ENCODE measurements at regions not wholly inside any gene's neighbourhood (a gene's known extent, or its start where the extent isn't known, plus 50 kb on each side); places are given as distances from the start of the nearest gene placed in this dataset.

DNA sequence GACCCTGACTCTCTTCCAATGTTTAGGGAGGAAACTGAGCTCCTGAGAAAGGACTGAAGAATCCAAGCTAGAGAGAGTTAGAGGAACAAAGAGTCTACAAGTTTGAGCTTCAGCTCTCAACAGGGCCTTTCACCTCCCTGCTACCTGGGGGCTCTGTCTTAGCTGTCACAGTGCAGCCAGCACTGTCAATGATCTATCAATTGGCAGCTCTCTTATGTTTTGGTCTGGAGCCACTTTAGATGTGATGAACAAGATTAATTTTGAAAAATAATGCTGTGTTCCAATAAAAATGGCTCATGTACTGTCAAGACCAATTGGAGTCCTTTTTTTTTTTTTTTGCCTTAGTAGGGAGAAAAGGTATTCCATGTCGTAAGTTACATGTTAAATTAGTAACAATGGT lies 215.8 kb upstream of the TRIB2 start:
- Histone ChIP-seq H3K27me3 (no peaks in the 10 kb centered on the region), H3K9ac (ENCODE audit: low read depth in 2 of 2, low read length in 2 of 2) (no peak overlapping the region), H3K4me3 (no peak overlapping the region), H3K4me1 (no peaks in the 10 kb centered on the region), H3K9me3 (no peaks in the 10 kb centered on the region), H3K27ac (no peak overlapping the region), H3K36me3 (no peaks in the 10 kb centered on the region)
- intact Hi-C loops (cut with DNase I): no loop called here
- TF ChIP-seq, protein P1, sequence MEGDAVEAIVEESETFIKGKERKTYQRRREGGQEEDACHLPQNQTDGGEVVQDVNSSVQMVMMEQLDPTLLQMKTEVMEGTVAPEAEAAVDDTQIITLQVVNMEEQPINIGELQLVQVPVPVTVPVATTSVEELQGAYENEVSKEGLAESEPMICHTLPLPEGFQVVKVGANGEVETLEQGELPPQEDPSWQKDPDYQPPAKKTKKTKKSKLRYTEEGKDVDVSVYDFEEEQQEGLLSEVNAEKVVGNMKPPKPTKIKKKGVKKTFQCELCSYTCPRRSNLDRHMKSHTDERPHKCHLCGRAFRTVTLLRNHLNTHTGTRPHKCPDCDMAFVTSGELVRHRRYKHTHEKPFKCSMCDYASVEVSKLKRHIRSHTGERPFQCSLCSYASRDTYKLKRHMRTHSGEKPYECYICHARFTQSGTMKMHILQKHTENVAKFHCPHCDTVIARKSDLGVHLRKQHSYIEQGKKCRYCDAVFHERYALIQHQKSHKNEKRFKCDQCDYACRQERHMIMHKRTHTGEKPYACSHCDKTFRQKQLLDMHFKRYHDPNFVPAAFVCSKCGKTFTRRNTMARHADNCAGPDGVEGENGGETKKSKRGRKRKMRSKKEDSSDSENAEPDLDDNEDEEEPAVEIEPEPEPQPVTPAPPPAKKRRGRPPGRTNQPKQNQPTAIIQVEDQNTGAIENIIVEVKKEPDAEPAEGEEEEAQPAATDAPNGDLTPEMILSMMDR (IDR thresholded peaks at IDR 0.05): no peak
- no peak for DNase-seq

DNA sequence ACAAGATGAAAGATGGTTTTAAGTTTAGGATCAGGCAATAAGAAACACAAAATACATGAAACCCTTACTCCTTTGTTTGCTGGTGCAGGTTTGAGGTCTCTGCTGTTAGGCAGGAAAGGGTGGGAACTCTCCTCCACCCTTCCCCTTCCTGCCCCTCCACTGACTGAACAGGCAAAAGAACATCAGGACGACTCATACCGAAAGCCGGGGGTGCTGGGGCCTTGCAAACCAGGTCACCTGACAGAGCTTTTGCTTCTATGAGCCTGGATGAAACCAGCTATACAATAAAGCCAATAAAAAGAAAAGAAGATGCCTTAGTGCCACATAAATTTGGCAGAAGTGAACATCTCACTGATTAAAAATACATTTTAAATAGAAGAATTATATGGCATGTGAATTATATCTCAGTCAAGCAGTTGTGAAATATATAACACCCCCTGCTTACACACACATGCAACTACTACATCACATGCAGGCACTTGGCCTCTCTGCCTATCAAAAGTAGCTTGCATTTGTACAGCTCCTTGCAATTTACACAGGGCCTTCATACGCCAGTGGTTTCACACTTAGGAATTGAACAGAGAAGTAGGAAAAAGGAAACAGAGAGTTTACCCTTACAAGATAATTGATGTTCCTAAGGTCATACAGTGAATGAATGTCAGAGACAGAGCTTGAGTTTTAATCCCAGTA lies 215.1 kb upstream of the TRIB2 start:
- no peaks in the 10 kb centered on the region for H3K36me3 ChIP-seq
- H3K27me3 ChIP-seq: no peaks in the 10 kb centered on the region
- TF ChIP-seq, protein P1 (IDR thresholded peaks at IDR 0.05): no peak
- H3K4me3 ChIP-seq: no peak overlapping the region
- intact Hi-C loops (cut with DNase I): no loop called here
- no peak for DNase-seq
- H3K4me1 ChIP-seq: no peaks in the 10 kb centered on the region
- H3K9me3 ChIP-seq: no peaks in the 10 kb centered on the region
- H3K9ac ChIP-seq (ENCODE audit: low read depth in 2 of 2, low read length in 2 of 2): no peak overlapping the region
- H3K27ac ChIP-seq: no peak overlapping the region

DNA sequence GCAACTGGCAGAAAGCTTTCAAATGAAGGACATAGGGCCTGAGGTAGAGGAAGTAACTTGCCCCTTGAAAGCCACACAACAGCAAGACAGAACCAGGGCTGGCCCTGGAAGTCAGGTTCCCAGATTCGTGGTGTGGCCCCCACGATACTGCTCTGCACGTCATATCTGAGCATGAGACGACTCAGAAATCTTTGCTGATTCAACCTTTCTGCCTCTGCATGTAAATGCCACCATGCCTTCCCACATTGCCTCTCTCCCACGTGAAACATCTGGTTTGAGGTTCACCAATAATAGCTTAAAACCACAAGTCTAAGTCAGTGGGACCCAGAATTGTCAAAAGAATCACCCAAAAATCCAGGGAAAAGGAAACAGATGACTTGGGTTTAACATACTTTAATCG lies 214.0 kb upstream of the TRIB2 start:
- Histone ChIP-seq H3K4me3 (no peak overlapping the region), H3K9me3 (no peaks in the 10 kb centered on the region), H3K36me3 (no peaks in the 10 kb centered on the region), H3K9ac (ENCODE audit: low read depth in 2 of 2, low read length in 2 of 2) (no peak overlapping the region), H3K27ac (no peak overlapping the region), H3K27me3 (no peaks in the 10 kb centered on the region), H3K4me1 (no peaks in the 10 kb centered on the region)
- DNase-seq: no peak
- TF ChIP-seq, protein P1 (IDR thresholded peaks at IDR 0.05): no peak
- intact Hi-C loops (cut with DNase I): no loop called here

DNA sequence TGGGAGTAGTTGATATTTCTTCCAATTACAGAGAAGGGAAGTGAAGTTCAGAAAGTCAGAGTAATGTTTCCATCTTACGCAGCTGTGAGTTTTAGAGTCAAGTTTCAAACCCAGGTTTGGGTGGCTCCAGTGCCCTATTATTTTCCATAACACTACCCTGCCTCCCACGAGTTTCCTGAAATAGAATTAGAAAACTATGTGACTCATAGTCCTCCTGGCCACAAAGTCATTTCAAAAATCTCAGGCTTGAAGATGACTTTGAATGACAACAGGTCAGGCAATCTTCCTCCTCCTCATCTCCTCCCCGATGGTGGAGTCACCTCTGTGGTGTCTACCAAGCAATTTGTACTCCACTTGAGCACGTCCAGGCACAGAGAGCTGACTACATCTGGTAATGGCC lies 212.3 kb upstream of the TRIB2 start:
- TF ChIP-seq, protein P1 (IDR thresholded peaks at IDR 0.05): no peak
- H3K9ac ChIP-seq (ENCODE audit: low read depth in 2 of 2, low read length in 2 of 2): no peak overlapping the region

DNA sequence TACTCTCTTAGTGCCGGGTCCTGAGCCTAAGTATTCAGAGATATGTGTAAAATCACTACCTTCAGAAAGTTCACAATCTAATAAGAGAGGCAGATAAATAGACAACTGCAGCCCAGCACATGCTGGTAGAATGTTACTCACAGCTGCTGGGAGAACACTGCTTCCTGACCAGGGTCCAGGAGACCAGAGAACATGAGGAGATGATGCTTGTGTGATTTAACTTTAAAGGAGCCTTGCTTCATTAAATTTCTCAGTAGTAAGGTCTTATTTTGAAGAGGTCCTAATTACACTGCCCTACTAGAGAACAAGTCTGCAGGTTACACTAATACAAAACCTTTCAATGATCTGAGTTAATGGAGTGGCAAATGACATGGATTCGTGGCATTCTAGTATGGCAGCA lies 209.9 kb upstream of the TRIB2 start:
- Histone ChIP-seq H3K4me3 (no peak overlapping the region), H3K27me3 (no peaks in the 10 kb centered on the region), H3K4me1 (no peaks in the 10 kb centered on the region), H3K9me3 (no peaks in the 10 kb centered on the region), H3K36me3 (no peaks in the 10 kb centered on the region), H3K9ac (ENCODE audit: low read depth in 2 of 2, low read length in 2 of 2) (no peak overlapping the region), H3K27ac (no peak overlapping the region)
- DNase-seq: no peak
- TF ChIP-seq, protein P1 (IDR thresholded peaks at IDR 0.05): no peak
- intact Hi-C loops (cut with DNase I): no loop called here

More for the DNA sequence above, 212.3 kb upstream of the TRIB2 start:
- no peaks in the 10 kb centered on the region for H3K36me3 ChIP-seq
- no peak overlapping the region for H3K4me3 ChIP-seq
- no peaks in the 10 kb centered on the region for H3K27me3 ChIP-seq
- no peaks in the 10 kb centered on the region for H3K9me3 ChIP-seq
- no peak for DNase-seq
- H3K4me1 ChIP-seq: no peaks in the 10 kb centered on the region
- intact Hi-C loops (cut with DNase I): no loop called here
- no peak overlapping the region for H3K27ac ChIP-seq

All from colonic mucosa (tissue), 4 donors.